ENCODE measurements at regions not wholly inside any gene's neighbourhood (a gene's known extent, or its start where the extent isn't known, plus 50 kb on each side); places are given as distances from the start of the nearest gene placed in this dataset.

GRCh38 chr1:178627037-178627436 lies 98.0 kb upstream of the RALGPS2 start:
- TF ChIP-seq CTCF (IDR thresholded peaks at IDR 0.05) (no peak), POLR2A (IDR thresholded peaks at IDR 0.05) (no peak)

Data from ovary (tissue), 3 donors.